Astrocyte (in vitro differentiated cells and primary cell): ENCODE measurements at regions not wholly inside any gene's neighbourhood (a gene's known extent, or its start where the extent isn't known, plus 50 kb on each side); places are given as distances from the start of the nearest gene placed in this dataset.

Experiments used
- DNase-seq: peaks from one replicate; pipeline ENCODE4 v3.0.0-alpha.2; 2010; ENCODE audit warnings: low read depth
- FAIRE-seq: peaks from 2 replicates; lab custom pipeline; 2011; peaks lifted over from hg19 to GRCh38; lab: Jason Lieb, UNC
- H2AFZ ChIP-seq: 2 replicates; pipeline ENCODE4 v1.6.0; 2012; ENCODE audit warnings: low read depth, low read length, inconsistent platforms
- H3K27ac ChIP-seq: 2 replicates; pipeline ENCODE4 v1.5.1; 2011; ENCODE audit warnings: low read depth, low read length, inconsistent platforms
- H3K27me3 ChIP-seq: 2 replicates; pipeline ENCODE4 v1.6.0; 2011; ENCODE audit warnings: low read length, inconsistent platforms; ENCODE audit not compliant: insufficient read depth
- H3K36me3 ChIP-seq: 2 replicates; pipeline ENCODE4 v1.5.1; 2011; ENCODE audit warnings: low read length, inconsistent platforms; ENCODE audit not compliant: insufficient read depth
- H3K4me1 ChIP-seq: 2 replicates; pipeline ENCODE4 v1.5.1; 2011; ENCODE audit warnings: low read length, inconsistent platforms; ENCODE audit not compliant: insufficient read depth
- H3K4me2 ChIP-seq: 2 replicates; pipeline ENCODE4 v1.6.0; 2012; ENCODE audit warnings: low read length, inconsistent platforms
- H3K4me3 ChIP-seq: 2 replicates; pipeline ENCODE4 v1.5.1; 2011; ENCODE audit warnings: low read depth, mild to moderate bottlenecking, low read length, inconsistent platforms; ENCODE audit not compliant: insufficient read depth
- H3K79me2 ChIP-seq: 2 replicates; pipeline ENCODE4 v1.6.0; 2012; ENCODE audit warnings: mild to moderate bottlenecking, low read length, inconsistent platforms; ENCODE audit not compliant: insufficient read depth
- H3K9ac ChIP-seq: 2 replicates; pipeline ENCODE4 v1.6.0; 2012; ENCODE audit warnings: mild to moderate bottlenecking, low read length, inconsistent platforms
- H3K9me3 ChIP-seq: 2 replicates; pipeline ENCODE4 v1.5.1; 2012; ENCODE audit warnings: low read depth, mild to moderate bottlenecking, low read length, inconsistent platforms; ENCODE audit not compliant: insufficient read depth
- H4K20me1 ChIP-seq: 2 replicates; pipeline ENCODE4 v1.6.0; 2012; ENCODE audit warnings: low read length, inconsistent platforms; ENCODE audit not compliant: insufficient read depth
- H3K27ac Mint-ChIP-seq: one replicate; pipeline ENCODE4 v1.8.0; 2021; ENCODE audit warnings: mild to moderate bottlenecking, mixed read lengths; ENCODE audit not compliant: unreplicated experiment
- H3K27me3 Mint-ChIP-seq: one replicate; pipeline ENCODE4 v1.8.0; 2021; ENCODE audit warnings: low read depth, mixed read lengths; ENCODE audit not compliant: unreplicated experiment
- H3K36me3 Mint-ChIP-seq: one replicate; pipeline ENCODE4 v1.8.0; 2021; ENCODE audit warnings: low read depth, mixed read lengths; ENCODE audit not compliant: unreplicated experiment
- H3K4me1 Mint-ChIP-seq: one replicate; pipeline ENCODE4 v1.8.0; 2021; ENCODE audit warnings: low read depth, mixed read lengths; ENCODE audit not compliant: unreplicated experiment
- H3K4me3 Mint-ChIP-seq: one replicate; pipeline ENCODE4 v1.8.0; 2021; ENCODE audit warnings: mild to moderate bottlenecking, moderate library complexity, mixed read lengths; ENCODE audit not compliant: unreplicated experiment
- H3K9me3 Mint-ChIP-seq: one replicate; pipeline ENCODE4 v1.8.0; 2021; ENCODE audit warnings: mild to moderate bottlenecking, mixed read lengths; ENCODE audit not compliant: unreplicated experiment
- EZH2 ChIP-seq: IDR thresholded peaks from 2 replicates; pipeline ENCODE4 v1.6.1; 2012; ENCODE audit warnings: mild to moderate bottlenecking, low read length, inconsistent platforms; ENCODE audit not compliant: insufficient read depth
- TF ChIP-seq, protein P1 (sequence below): IDR thresholded peaks from 2 replicates; pipeline ENCODE4 v1.5.1; 2011; ENCODE audit warnings: low read depth, mild to moderate bottlenecking, inconsistent platforms, low read length, moderate library complexity; ENCODE audit not compliant: insufficient read depth

DNA sequence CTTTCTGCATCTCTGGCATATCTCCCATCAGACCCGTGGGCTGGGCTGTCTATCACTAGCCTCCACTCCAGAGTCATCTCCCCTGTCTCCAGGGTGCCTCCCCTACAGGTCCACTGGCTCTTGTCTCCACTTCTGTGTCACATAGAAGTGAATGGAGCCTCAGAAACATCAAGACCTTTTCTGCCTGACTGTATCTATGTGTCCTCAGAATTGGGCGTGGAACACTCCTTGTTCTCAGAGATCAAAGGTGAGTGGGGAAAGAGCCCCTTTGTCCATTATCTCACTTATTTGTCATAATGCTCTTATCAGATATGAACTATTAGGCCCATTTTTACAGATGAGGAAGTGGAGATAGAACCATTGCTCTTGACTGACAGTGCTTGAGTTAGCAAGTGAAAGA, 211.0 kb downstream of the CYRIA start:
- Histone ChIP-seq H3K36me3 (no peaks in the 10 kb centered on the region), H3K9ac (no peak overlapping the region), H3K27ac (no peak overlapping the region), H2AFZ (no peak overlapping the region), H3K79me2 (no peaks in the 10 kb centered on the region), H3K4me2 (no peak overlapping the region), H3K4me1 (no peaks in the 10 kb centered on the region), H3K9me3 (no peaks in the 10 kb centered on the region), H3K27me3 (no peaks in the 10 kb centered on the region), H3K4me3 (no peak overlapping the region), H4K20me1 (no peaks in the 10 kb centered on the region)
- Mint-ChIP-seq H3K4me1 (no peaks in the 10 kb centered on the region), H3K9me3 (peaks cover 4% of the 10 kb centered on the region), H3K27me3 (no peaks in the 10 kb centered on the region), H3K27ac (no peak overlapping the region), H3K36me3 (no peaks in the 10 kb centered on the region), H3K4me3 (no peak overlapping the region)
- TF ChIP-seq, protein P1, sequence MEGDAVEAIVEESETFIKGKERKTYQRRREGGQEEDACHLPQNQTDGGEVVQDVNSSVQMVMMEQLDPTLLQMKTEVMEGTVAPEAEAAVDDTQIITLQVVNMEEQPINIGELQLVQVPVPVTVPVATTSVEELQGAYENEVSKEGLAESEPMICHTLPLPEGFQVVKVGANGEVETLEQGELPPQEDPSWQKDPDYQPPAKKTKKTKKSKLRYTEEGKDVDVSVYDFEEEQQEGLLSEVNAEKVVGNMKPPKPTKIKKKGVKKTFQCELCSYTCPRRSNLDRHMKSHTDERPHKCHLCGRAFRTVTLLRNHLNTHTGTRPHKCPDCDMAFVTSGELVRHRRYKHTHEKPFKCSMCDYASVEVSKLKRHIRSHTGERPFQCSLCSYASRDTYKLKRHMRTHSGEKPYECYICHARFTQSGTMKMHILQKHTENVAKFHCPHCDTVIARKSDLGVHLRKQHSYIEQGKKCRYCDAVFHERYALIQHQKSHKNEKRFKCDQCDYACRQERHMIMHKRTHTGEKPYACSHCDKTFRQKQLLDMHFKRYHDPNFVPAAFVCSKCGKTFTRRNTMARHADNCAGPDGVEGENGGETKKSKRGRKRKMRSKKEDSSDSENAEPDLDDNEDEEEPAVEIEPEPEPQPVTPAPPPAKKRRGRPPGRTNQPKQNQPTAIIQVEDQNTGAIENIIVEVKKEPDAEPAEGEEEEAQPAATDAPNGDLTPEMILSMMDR: no peak
- TF ChIP-seq EZH2: no peak
- DNase-seq (no peak), FAIRE-seq (no peak)

- Histone ChIP-seq H4K20me1 (no peaks in the 10 kb centered on the region), H3K4me2 (no peak overlapping the region), H3K4me1 (no peaks in the 10 kb centered on the region), H2AFZ (no peak overlapping the region), H3K9me3 (no peaks in the 10 kb centered on the region), H3K79me2 (no peaks in the 10 kb centered on the region), H3K27me3 (no peaks in the 10 kb centered on the region), H3K36me3 (no peaks in the 10 kb centered on the region), H3K27ac (no peak overlapping the region), H3K9ac (no peak overlapping the region), H3K4me3 (no peak overlapping the region)
- Mint-ChIP-seq H3K27me3 (peaks cover 4% of the 10 kb centered on the region), H3K4me1 (no peaks in the 10 kb centered on the region), H3K9me3 (peaks cover 2% of the 10 kb centered on the region), H3K27ac (no peak overlapping the region), H3K36me3 (no peaks in the 10 kb centered on the region), H3K4me3 (no peak overlapping the region)
- FAIRE-seq (no peak), DNase-seq (no peak)
- TF ChIP-seq, protein P1: no peak
- no peak for TF ChIP-seq EZH2
Measured at GRCh38 chr2:16452123-16452522, 213.5 kb downstream of the CYRIA start.

DNA sequence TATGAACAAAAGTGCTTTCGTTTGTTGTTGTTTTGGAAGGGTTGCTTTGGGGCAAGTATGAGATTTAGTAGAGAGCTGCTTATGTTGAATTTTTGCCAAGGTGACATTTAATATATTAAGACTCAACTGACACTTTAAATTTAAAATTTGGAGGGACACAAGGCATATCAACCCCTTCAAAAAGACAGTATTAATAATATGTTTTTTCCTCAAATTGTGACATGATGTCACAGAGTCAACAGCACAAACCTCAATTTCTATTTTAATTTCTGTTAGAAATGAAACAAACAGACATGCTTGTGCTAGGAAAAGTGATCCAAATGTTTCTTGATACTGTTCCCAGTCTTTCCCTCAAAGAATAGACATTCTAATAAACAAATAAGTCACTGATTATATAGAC, 218.9 kb downstream of the CYRIA start:
- DNase-seq: no peak
- no peak for FAIRE-seq
- H3K4me1 Mint-ChIP-seq: peaks cover under 1% of the 10 kb centered on the region
- no peaks in the 10 kb centered on the region for H4K20me1 ChIP-seq
- no peak overlapping the region for H2AFZ ChIP-seq
- H3K36me3 ChIP-seq: no peaks in the 10 kb centered on the region
- H3K9me3 Mint-ChIP-seq: peaks cover 5% of the 10 kb centered on the region
- H3K4me3 ChIP-seq: no peak overlapping the region
- peaks cover 4% of the 10 kb centered on the region for H3K27me3 Mint-ChIP-seq
- H3K4me3 Mint-ChIP-seq: no peak overlapping the region
- H3K27me3 ChIP-seq: no peaks in the 10 kb centered on the region
- no peak overlapping the region for H3K4me2 ChIP-seq
- TF ChIP-seq, protein P1: no peak
- no peak for TF ChIP-seq EZH2
- no peaks in the 10 kb centered on the region for H3K4me1 ChIP-seq
- H3K27ac Mint-ChIP-seq: no peak overlapping the region
- no peak overlapping the region for H3K9ac ChIP-seq
- no peaks in the 10 kb centered on the region for H3K9me3 ChIP-seq
- H3K36me3 Mint-ChIP-seq: no peaks in the 10 kb centered on the region
- H3K79me2 ChIP-seq: no peaks in the 10 kb centered on the region
- no peak overlapping the region for H3K27ac ChIP-seq
